Fibroblast of lung (primary cell): ENCODE measurements at regions not wholly inside any gene's neighbourhood (a gene's known extent, or its start where the extent isn't known, plus 50 kb on each side); places are given as distances from the start of the nearest gene placed in this dataset.

Experiments used
- CTCF ChIP-seq, 2 donors: IDR thresholded peaks in 1 of 2; conservative IDR thresholded peaks in 1 of 2; 1 replicate in 1 of 2; 2 replicates in 1 of 2; pipeline ENCODE4 v1.5.1; 2011 to 2012; ENCODE audit warnings: low read length in 2 of 2, control low read depth in 1 of 2, inconsistent platforms in 1 of 2, low read depth in 1 of 2, mild to moderate bottlenecking in 1 of 2
- EZH2 ChIP-seq: IDR thresholded peaks from 2 replicates; pipeline ENCODE4 v1.5.1; 2012; ENCODE audit warnings: low read length, control low read depth, mild to moderate bottlenecking; ENCODE audit errors: missing control alignments

- TF ChIP-seq EZH2: no peak
- no peak for TF ChIP-seq CTCF (conservative IDR thresholded peaks at IDR 0.05 in 1 of 2, IDR thresholded peaks at IDR 0.05 in 1 of 2; ENCODE audit: low read depth in 1 of 2, low read length in 2 of 2)
These were observed 392.1 kb upstream of the PODXL start for GRCh38 chr7:131948434-131949053.
